DND-41 (cell line): ENCODE measurements at regions not wholly inside any gene's neighbourhood (a gene's known extent, or its start where the extent isn't known, plus 50 kb on each side); places are given as distances from the start of the nearest gene placed in this dataset.

Source experiments
- CTCF ChIP-seq: IDR thresholded peaks from 2 replicates; pipeline ENCODE4 v1.5.1; 2012; ENCODE audit warnings: borderline replicate concordance, low read length, moderate library complexity, mild to moderate bottlenecking; ENCODE audit not compliant: poor library complexity, severe bottlenecking; ENCODE audit errors: extremely low read depth
- EZH2 ChIP-seq: IDR thresholded peaks from 3 replicates; pipeline ENCODE4 v1.6.1; 2012; ENCODE audit warnings: borderline replicate concordance, low read depth, mild to moderate bottlenecking, moderate library complexity, low read length, inconsistent platforms; ENCODE audit not compliant: severe bottlenecking

DNA sequence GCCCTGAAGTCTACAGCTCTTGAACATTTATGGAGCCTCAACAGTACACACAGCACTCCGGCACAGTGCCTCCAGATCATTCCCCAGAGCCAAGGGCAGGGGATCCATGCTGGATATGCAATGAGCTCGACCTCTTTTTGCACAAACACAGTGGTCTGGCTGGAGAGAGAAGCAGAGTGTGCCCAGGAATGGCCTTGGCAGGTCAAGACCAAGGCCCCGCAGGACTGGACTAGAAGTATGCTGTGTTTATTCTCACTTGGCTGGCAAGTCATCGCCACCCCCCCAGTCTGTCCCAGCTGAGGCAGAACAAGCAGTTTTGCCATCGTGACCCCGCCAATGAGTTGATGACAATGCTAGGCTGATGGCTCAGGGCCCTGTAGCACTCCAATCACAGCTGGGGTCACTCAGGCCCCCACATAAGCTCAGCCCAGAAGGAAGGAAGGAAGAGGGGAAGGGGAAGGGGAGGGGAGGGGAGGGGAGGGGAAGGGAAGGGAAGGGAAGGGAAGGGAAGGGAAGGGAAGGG, 212.1 kb downstream of the TTC32 start:
- TF ChIP-seq CTCF (no peak), EZH2 (no peak)
